SIG-M5 (cell line): ENCODE measurements at regions not wholly inside any gene's neighbourhood (a gene's known extent, or its start where the extent isn't known, plus 50 kb on each side); places are given as distances from the start of the nearest gene placed in this dataset.

Experiments used
- DNase-seq: peaks from one replicate; lab custom pipeline; 2025; lab: John Stamatoyannopoulos, UW

DNA sequence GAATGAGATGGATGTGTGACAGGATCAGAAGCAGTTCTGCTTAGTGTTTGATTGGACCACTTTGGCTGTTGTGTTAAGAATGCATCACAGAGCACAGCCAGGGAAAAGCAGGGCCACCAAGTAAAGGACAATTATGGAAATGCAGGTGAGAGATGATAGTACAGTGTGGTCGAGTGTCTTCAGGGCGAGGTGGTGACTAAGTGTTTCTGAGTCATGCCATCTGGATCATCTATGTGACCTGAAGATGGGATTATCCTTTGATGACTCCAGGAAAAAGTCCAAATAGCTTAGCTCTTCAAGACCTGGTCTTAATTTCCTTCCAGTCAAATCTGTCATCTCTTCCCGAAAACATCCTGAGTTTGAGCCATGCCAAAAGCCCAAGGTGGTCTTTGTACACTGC lies 523.2 kb upstream of the IGFBP3 start:
- DNase-seq: no peak

DNA sequence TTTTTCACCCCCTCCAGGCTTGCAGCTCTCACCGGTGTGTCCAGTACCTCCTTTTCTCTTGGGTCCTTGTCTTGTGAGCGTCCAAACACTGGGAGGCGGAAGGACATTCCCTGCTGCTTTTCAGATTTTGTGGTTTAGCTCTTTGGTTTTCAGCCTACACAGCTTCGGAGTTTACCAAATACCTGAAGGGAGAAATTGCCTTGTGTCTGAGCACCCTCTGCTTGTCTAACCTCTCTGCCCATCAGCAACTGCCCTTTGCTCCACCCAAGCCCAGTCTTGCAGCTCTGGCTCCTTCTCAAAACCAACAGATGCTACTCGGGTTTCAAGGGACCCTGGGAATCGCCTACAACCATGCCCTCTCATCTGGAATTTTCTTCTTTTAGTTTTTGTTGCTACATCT lies 519.1 kb upstream of the IGFBP3 start:
- DNase-seq: no peak

DNA sequence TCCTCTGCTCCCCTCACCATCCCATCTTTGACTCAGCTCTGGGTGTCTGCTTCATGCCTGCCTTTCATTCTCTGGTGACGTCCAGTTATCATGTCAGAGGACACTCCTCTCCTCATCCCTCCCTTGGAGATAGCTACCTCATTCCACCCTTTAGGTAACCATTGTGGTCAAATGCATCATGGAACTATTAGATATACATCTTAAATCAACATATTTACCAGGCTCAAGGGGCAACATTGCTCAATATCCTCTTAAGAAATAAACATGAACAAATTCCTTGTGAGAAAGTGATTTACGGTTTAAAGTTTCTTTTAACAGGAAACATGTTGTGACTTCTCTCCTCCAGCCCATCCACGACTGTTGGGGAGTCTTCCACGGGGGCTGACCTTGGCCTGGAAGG lies 511.6 kb upstream of the IGFBP3 start:
- DNase-seq: no peak

DNA sequence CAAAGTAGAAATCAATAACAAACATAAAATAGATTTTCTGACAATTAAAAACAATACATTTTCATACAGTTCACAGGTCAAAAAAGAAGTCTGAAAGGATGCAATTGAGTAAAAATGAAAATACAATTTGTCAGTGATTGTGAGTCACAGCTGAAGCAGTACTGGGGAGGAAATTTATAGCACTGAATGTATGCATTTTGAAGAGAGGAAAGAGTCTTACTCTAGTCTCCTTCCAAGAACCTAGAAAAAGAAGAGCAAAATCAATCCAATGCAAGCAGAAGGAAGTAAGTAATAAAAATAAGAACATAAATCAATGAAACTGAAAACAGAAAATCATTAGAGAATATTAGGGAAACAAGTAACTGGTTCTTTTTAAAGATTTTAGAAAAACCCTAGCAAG lies 507.2 kb upstream of the IGFBP3 start:
- DNase-seq: no peak

DNA sequence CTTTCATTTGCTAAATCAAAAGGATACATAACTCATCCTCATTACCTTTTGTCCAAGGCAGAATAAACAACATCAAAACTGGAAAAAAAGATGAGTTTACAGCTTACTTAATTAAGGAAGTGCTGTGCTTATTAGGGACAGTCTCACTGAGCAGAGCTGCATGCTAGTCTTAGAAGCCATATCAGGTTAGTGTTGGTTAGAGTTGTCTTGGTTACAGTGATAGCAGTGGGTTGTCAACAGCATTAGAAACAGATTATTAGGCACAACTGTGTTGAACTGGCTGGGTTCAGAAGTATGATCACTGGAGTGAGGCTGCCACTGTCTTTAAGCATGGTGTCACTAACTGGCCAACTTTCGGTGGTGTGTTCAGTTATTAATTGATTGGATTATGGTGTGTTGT lies 503.9 kb upstream of the IGFBP3 start:
- no peak for DNase-seq

DNA sequence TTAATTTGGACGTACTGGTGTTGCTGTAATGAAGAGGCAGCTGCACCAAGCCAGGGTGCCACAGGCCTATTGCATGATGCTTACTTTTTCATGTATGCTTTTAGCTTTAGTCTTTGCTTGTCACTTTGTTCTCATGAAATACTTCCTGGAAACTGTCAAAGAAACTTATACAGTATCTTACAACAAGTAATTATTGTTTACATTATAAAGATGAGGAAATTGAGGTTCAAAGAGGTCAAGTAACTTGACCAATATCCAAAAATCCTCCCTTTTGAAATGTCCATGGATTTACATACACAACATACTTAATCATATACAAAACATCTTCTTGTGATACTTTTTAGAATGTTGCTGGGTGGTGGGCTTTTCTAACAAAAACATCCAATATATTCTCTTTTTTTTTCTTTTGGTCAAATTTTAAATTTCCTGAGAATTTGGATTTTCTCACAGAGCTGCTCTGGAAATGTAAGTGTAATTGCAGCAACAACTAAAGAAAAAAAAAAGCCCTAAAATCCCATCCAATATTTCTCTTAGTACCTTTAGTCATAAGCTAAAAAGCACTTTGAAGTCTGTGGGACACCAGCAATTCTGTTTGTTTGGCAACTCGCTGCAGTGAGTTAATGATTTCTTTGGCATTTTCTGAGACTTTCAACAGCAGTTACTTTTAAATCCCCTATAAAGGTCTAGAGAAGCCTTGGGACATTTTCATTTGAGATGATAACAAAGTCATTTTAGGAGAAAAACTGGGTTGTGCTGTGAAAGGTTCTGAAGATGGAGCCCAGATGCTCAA lies 500.6 kb upstream of the IGFBP3 start:
- DNase-seq: no peak

DNA sequence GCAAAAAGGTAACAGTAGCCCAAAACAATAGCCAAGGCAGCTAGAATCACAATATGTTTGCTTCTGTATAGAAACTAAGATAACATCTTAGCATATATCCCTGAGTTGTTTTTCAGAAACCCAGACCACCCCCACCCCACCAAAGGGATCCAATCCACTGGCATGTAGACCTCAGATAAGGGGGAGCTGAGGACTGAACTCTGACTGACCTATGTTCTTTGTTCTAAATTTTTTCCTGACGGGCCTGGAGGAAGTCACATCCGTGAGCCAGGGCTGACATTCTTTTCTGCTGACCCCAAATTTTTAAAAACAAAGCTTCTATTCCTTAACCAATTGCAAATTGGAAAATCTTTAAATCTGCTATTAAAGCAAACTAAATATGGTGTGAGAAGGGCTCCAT lies 493.9 kb upstream of the IGFBP3 start:
- no peak for DNase-seq

DNA sequence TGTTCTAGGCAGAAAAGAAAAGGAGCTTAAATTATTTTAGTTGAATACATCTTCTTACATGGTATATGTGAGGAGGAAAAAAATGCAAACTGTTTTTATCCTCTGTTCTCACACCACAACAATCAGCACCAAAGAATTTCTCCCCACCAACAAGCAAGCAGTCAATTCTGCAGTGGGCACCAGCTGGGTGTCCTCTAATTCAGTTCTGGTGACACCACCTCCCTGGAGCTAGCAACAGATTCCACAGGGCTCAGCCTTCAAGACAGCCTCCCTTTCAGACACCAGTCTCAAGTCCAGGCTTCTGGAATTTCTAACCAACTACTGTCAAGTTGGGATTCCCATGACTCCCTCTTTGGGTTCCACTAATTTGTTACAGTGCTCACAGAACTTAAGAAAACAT lies 490.2 kb upstream of the IGFBP3 start:
- no peak for DNase-seq

DNA sequence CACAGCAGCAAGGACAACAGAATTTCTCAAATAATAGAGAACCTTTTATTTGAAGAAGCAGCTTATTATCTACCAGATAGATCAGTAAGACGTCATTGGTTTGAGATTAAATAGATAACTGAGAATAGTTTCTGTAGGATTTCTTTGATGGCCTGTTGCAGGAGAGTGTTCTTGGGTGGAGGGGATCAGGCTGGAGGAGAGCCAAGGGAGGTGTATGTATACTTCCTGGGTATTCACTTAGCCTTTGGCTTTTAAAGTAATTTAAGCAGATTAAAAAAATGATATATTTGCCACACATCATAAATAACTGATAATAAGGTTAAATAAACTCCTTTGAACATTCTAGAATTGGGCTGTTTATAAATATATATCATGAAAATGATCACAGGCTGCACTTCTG lies 486.1 kb upstream of the IGFBP3 start:
- no peak for DNase-seq

DNA sequence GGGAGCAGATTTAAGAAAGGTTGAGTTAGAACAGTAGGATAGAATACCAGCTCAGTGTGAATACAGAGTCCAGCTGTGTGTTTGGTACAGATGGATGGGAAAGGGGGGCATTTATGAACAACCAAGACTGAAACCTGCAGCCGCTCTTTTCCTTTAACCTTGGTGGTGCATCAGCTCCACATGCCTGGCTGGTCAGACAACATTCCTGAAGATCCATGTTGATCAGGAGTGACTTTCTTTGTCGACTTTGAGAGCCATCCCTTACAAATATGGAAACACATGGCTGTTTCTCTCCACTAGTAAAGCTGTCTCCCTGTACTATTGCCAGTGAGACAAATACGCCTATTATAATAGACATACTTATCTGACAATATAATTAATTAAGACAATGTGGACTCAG lies 476.5 kb upstream of the IGFBP3 start:
- no peak for DNase-seq

DNA sequence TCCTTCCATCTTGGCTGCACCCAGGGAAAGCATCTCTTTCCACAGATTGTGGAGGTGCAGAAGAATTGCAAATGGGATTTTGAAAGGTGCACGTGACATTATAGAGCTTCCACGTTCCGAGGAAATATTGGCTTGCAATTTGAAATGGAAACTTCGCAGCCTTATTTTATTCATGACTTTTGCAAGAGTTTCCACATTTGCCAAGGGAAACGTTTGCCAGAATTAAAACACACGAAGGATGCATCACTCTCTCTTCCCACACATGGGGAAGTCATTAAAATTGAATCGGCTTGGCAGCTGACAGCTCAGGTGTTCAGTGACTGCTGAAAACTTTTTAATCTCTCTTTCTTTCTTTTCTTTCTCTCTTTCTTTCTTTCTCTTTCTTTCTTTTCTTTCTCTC lies 475.4 kb upstream of the IGFBP3 start:
- no peak for DNase-seq

DNA sequence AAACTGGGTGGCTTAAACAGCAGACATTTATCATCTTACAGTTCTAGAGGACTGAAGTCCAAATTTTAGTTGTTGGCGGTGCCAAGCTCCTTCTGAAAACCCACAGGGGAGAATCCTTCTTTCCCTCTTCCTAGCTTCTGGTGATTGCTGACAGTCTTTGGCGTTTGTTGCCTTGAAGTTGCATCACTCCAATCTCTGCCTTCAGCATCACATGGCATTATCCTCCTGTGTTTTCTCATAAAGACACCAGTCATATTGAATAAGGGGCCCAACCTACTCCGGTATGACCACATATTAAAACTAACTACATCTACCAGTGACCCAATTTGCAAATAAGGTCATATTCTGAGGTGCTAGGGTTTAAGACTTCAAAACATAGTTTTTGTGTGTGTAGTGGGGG lies 472.1 kb upstream of the IGFBP3 start:
- no peak for DNase-seq

DNA sequence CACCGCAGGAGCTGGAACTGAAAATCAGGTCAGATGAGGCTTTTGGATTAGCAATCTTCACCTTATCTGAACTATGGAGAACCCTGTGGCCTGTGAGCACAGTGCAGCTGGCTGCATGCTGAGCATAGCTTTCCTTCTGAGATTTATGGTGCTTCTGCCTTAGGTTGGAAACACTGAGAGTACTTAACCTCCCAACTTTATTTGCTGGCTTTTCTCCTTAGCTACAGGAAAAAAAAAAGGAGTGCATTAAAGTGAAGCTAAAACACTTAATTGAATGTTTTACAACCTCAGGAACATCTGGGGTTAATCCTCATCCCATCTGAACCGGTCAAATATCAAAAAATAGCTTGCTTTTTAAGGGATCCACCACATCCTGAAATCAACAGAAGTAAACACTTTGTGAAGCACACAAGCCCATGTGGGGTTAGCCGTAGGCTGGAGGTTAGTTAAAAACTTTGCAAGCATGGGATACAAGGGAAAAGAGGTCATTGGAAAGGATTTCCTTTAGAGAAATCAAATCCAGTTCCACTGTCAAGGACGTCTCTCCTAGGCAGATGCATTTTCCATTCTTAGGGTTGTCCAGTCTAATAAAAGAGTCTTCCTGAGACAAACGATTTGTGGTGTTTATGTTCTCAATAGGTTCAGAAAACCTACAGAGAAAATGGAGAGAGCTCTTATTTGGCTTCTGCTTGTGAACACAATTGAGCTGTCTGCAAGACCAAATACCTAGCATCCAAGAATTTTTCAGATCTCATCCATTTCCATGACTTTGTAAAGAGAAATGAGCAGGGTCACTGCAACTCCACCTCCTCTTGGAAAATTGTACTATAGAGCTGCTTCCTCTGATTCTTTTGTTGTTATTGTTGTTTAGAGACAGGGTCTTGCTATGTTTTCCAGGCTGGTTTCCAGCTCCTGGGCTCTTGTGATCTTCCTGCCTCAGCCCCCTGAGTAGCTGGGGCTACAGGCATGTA lies 470.4 kb upstream of the IGFBP3 start:
- no peak for DNase-seq

DNA sequence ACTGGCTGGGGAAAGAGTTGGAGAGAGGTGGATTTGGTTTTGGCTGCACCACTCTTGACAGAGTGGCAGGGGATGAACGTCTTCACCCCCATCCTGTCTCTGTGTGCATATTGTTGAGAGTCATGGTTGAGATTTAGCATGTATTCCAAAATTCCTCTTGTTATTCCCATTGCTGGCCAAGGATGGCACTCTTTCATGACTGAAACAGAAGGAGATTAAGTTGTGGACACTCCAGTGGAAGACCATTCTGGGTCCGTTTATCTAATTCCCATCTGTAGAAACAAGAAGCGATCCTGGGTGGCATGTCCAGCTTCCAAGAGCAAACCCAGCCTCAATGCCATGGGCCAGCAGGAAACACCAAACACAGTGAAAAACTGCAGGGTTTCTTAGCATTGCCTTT lies 469.0 kb upstream of the IGFBP3 start:
- DNase-seq: no peak

DNA sequence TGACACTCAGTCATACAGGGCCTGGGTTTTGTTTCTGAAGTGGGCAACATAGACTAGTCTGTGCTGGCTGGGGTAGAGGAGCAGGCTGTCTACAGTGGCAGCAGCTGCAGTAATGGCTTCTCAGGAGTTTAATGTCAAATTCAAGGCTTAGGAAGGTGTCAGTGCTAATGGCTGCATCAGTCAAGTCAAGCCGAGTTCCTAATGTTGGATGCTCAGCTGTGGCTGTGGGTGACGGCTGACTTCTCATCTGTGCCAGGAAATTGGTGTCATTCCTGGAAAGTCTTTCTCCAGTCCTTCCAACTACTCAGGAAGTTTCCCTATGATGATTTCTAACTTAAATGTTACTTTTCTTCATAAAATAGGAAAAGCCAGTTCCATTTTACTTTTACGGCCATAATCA lies 468.1 kb upstream of the IGFBP3 start:
- no peak for DNase-seq

DNA sequence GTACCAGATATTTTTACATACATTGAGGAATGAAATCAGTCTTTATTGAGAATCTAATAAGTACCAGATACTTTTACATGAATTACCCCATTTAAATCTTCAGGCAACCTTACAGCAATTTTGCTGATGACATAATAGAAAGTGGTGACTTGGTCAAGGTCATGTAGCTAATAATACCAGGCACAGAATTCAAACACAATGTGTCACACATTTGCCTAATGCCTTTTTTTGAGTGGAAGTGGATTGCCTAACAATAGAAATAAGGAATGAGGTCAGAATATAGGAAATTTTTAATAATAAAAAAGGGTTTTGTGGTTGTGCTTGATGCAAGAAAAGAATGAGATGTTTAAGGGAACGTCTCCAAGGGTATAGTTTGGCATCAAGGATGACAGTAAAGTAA lies 466.6 kb upstream of the IGFBP3 start:
- no peak for DNase-seq

DNA sequence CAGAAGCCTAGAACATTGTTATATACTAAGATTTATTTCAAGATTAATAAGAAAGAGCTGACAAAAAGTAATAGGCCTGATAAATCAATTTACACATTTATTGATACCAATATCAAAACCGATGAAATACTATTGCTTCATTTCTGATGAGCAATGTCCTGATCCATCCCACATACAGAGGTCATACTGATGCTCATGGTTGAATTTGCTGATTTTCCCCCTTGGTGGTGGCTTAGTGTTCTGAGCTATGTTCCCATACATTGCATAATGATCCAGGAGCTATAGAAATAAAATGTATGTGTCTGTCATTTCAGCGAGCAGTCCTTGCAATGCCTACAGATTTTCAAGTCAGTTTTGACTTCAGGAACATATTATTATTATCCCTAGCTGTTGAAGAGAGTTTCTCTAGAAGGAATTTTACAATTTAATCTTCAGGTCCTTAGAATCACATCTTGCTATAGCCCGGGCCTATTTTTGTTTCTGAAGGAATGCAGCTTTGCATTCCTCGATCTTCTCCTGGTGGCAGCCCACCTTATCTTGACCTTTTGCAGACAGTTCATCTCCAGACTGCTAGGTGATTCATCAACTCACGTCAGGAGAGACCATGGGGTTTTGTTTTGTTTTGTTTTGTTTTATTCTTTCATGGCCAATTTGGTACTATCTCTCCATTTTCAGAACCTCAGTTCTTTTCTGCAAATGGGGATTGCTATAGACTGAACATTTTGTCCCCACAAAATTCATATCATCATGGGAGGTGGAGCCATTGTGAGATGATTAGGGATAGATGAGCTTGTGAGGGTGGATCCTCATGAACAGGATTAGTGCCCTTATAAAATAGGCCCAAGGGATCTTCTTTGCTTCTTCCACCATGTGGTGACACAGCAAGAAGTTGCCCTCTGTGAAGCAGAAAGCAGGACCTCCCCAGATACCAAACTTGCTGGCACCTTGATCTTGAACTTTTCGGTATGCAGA lies 465.6 kb upstream of the IGFBP3 start:
- DNase-seq: no peak

DNA sequence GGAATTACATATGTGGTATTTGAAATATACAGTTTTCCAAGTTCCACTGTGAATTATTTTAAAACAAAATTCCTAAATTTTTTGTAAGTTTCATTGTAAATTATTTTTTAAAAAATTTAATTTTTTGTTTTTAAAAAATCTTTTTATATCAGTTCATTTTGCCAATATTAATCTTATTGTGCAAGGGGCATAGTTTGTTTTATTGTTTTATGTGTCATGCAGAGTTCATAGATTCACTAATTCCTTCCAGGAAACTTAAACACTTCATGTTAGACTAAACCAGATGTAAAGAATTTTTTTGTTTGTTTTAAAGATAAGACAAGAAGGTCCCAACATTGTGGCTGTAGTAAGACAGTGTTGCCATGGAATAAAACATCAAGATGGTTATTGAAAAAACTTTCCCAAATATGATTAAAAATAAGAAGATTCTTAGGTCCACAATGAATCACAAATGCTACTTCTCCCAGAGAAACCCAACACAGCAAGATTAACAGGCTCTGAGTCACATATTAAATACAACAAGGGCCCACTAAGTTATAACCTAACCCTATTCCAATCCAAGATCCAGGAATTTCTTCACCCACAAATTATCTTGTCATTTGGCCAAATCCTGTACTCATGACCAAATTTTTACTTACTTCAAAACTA lies 464.7 kb upstream of the IGFBP3 start:
- no peak for DNase-seq

DNA sequence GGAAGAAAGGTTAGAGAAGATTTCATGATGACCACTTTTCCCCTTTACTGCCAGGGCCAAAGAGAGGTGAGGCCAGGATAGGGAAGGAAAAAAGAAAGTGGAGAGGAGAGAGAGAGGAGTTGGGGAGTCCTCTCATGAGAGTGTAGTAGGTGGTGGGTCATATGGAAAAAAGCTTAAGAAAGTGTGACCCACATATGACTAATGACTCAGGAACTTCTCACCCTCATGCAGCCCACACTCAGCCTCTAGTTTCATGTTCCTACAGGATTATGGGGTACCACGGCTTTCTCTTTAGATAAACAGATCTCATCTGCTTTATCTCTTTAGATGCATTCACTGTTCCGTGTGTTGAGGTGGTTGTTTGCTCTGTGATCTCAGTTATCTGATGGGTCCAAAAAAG lies 462.5 kb upstream of the IGFBP3 start:
- DNase-seq: no peak

DNA sequence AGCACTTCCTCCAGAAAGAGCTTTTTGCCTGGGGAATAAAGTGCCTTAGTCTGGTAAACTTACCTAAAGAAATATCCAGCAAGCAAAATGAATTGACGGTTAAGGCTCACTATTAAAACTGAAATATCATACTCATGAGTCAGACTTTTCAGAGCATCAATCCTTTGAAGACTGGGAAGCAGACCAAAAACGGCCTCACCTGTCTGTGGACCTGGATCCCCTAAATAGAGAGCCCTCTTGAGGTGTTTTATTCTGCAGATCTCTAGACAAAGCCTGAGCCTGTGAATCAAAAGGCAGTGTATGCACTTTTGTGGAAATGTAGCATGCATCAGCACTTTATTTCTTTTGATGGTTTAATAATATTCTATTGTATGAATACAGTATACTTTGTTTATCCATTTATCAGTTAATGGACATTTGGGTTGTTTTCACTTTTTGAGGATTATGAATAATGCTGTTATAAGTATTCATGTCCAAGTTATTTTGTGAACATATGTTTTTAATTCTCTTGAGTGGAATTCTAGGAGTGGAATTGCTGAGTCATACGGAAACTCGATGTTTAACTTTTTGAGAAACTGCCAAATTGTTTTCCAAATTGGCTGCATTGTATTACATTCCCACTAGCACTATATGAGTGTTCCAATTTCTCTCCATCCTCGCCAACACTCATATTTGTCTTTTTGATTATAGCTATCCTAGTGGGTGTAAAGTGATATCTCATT lies 449.0 kb upstream of the IGFBP3 start:
- no peak for DNase-seq

DNA sequence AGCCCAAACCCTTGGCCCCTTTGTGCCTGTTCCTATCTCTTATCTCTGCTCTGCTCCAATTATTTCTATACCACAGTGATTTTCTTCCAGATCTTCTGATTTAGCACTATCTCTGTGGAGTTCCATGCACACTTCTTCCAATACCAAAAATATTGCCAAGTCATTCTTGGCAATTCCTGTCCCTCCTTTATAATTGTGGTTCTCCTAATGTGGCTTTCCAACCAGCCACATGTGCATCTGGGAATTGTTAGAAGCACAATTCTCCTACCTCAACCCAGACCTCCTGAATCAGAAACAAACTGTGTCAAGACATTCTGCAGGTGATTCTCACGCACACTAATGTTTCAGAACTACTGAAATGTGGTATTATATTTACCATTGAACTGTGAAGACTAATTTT lies 447.8 kb upstream of the IGFBP3 start:
- no peak for DNase-seq
